Endothelial cell of umbilical vein (primary cell): ENCODE measurements at regions not wholly inside any gene's neighbourhood (a gene's known extent, or its start where the extent isn't known, plus 50 kb on each side); places are given as distances from the start of the nearest gene placed in this dataset.

Experiments
- BruUV-seq: library from RNA; stranded (reverse); fragments of 400-500 nt; replicated peaks from 2 replicates; lab custom pipeline; 2021; lab: Mats Ljungman, UMichigan
- CTCF ChIA-PET: fragments of 300-600, 350-600 bp; sonication (Branson Sonifier 250); formaldehyde crosslinking; loops from one replicate; lab custom pipeline; 2021; ENCODE audit warnings: antibody characterized with exemption, inconsistent platforms; lab: Charles Lee
- POLR2A ChIA-PET: fragments of 300-600, 350-600 bp; sonication (Branson Sonifier 250); formaldehyde crosslinking; loops from one replicate; lab custom pipeline; 2021; ENCODE audit warnings: antibody characterized with exemption, inconsistent platforms; lab: Charles Lee
- DNase-seq: peaks from one replicate; pipeline ENCODE4 v3.0.0-alpha.2; 2011; ENCODE audit warnings: low read depth, low spot score
- FAIRE-seq: peaks from 2 replicates; lab custom pipeline; 2011; peaks lifted over from hg19 to GRCh38; lab: Jason Lieb, UNC
- H2AFZ ChIP-seq: 2 replicates; pipeline ENCODE4 v1.6.0; 2012; ENCODE audit warnings: low read depth, low read length, control low read depth, inconsistent platforms
- H3K27ac ChIP-seq: 2 replicates; pipeline ENCODE4 v1.5.1; 2011; ENCODE audit warnings: low read depth, mild to moderate bottlenecking, control low read depth, low read length, moderate library complexity; ENCODE audit not compliant: insufficient read depth
- H3K27me3 ChIP-seq, 2 experiments: 2 replicates each; pipeline versions ENCODE4 v1.6.0 to v1.6.1; 2011; ENCODE audit warnings: low read length in 2 of 2, mixed read lengths in 1 of 2; ENCODE audit not compliant: control insufficient read depth in 2 of 2, insufficient read depth in 2 of 2
- H3K36me3 ChIP-seq, 2 experiments: 2 replicates in 1 of 2; 3 replicates in 1 of 2; pipeline ENCODE4 v1.5.1; 2011; ENCODE audit warnings: low read length in 2 of 2, mild to moderate bottlenecking in 1 of 2, moderate library complexity in 1 of 2; ENCODE audit not compliant: control insufficient read depth in 2 of 2, insufficient read depth in 2 of 2; ENCODE audit errors: extremely low read depth in 1 of 2
- H3K4me1 ChIP-seq: 3 replicates; pipeline ENCODE4 v1.5.1; 2011; ENCODE audit warnings: mild to moderate bottlenecking, low read length; ENCODE audit not compliant: control insufficient read depth, insufficient read depth; ENCODE audit errors: extremely low read depth
- H3K4me2 ChIP-seq: 2 replicates; pipeline ENCODE4 v1.6.1; 2011; ENCODE audit warnings: low read length, control low read depth, mixed read lengths; ENCODE audit not compliant: insufficient read depth
- H3K4me3 ChIP-seq, 3 experiments: fragments of 200-600 bp in 1 of 3; sonication (generic), shearing (Covaris generic) in 1 of 3; replicated peaks in 1 of 3; 2 replicates each; pipeline ENCODE4 v1.5.1; 2011 to 2016; ENCODE audit warnings: control low read depth in 3 of 3, low read length in 3 of 3, mild to moderate bottlenecking in 2 of 3, inconsistent platforms in 1 of 3, low read depth in 1 of 3, moderate library complexity in 1 of 3; ENCODE audit not compliant: insufficient read depth in 1 of 3
- H3K79me2 ChIP-seq: 2 replicates; pipeline ENCODE4 v1.6.0; 2012; ENCODE audit warnings: low read length, inconsistent platforms; ENCODE audit not compliant: control insufficient read depth, insufficient read depth
- H3K9ac ChIP-seq: replicated peaks from 2 replicates; pipeline ENCODE3; 2011; ENCODE audit warnings: low read length, control low read depth; ENCODE audit not compliant: insufficient read depth; ENCODE audit errors: extremely low read depth
- H3K9me1 ChIP-seq: replicated peaks from 3 replicates; pipeline ENCODE4 v1.6.0; 2011; ENCODE audit warnings: mild to moderate bottlenecking, low read length; ENCODE audit not compliant: control insufficient read depth, insufficient read depth; ENCODE audit errors: extremely low read depth
- H3K9me3 ChIP-seq: replicated peaks from 2 replicates; pipeline ENCODE4 v1.5.1; 2012; ENCODE audit warnings: low read length, inconsistent platforms; ENCODE audit not compliant: control insufficient read depth, insufficient read depth
- H4K20me1 ChIP-seq: replicated peaks from 2 replicates; pipeline ENCODE3; 2011; ENCODE audit warnings: mild to moderate bottlenecking, low read length; ENCODE audit not compliant: control insufficient read depth, insufficient read depth; ENCODE audit errors: extremely low read depth
- CTCF ChIP-seq, 2 donors: IDR thresholded peaks; 1 replicate in 1 of 2; 2 replicates in 1 of 2; pipeline ENCODE4 v1.5.1; 2011; ENCODE audit warnings: low read length in 2 of 2, mild to moderate bottlenecking in 2 of 2, moderate library complexity in 2 of 2, control low read depth in 1 of 2, inconsistent platforms in 1 of 2, low read depth in 1 of 2; ENCODE audit not compliant: insufficient read depth in 1 of 2; ENCODE audit errors: extremely low read depth in 1 of 2
- EZH2 ChIP-seq: IDR thresholded peaks from 2 replicates; pipeline ENCODE4 v1.6.1; 2012; ENCODE audit warnings: borderline replicate concordance, low read depth, mild to moderate bottlenecking, moderate library complexity, low read length, inconsistent platforms; ENCODE audit not compliant: severe bottlenecking
- FOS ChIP-seq: IDR thresholded peaks from 2 replicates; pipeline ENCODE4 v1.6.1; 2011; ENCODE audit warnings: mild to moderate bottlenecking, low read length, moderate library complexity, borderline replicate concordance; ENCODE audit not compliant: insufficient read depth
- GATA2 ChIP-seq: IDR thresholded peaks from 2 replicates; pipeline ENCODE4 v1.7.0; 2011; ENCODE audit warnings: low read depth, mild to moderate bottlenecking, moderate library complexity, mixed read lengths, low read length; ENCODE audit not compliant: insufficient read length, insufficient read depth
- JUN ChIP-seq: IDR thresholded peaks from 2 replicates; pipeline ENCODE4 v1.6.1; 2011; ENCODE audit warnings: borderline replicate concordance, low read depth; ENCODE audit not compliant: insufficient read length, insufficient read depth
- MYC ChIP-seq: IDR thresholded peaks from one replicate; pipeline ENCODE4 v1.6.1; 2011; ENCODE audit warnings: mild to moderate bottlenecking, low read depth, low read length
- POLR2A ChIP-seq: IDR thresholded peaks from 2 replicates; pipeline ENCODE4 v1.6.1; 2012; ENCODE audit warnings: low read depth, mild to moderate bottlenecking, control low read depth, low read length
- POLR2AphosphoS5 ChIP-seq: IDR thresholded peaks from 2 replicates; pipeline ENCODE4 v1.6.1; 2012; ENCODE audit warnings: low read depth, mild to moderate bottlenecking, control low read depth, low read length, moderate library complexity; ENCODE audit not compliant: insufficient read depth
- dilution Hi-C: fragments of 300-500 bp; cut with MboI; formaldehyde crosslinking; loops from one replicate; pipeline ENCODE4 v1.15.0; 2019; ENCODE audit warnings: low sequenced_read_pairs; ENCODE audit not compliant: extremely low pct_ligation_motif_present
- intact Hi-C: fragments of 100-400 bp; cut with micrococcal nuclease; formaldehyde crosslinking; loops from one replicate; pipeline ENCODE4 v1.10.0; 2022
- TF ChIP-seq, protein P1 (sequence below): IDR thresholded peaks from 2 replicates; pipeline ENCODE4 v1.6.1; 2011; ENCODE audit not compliant: insufficient read depth, insufficient read length

DNA sequence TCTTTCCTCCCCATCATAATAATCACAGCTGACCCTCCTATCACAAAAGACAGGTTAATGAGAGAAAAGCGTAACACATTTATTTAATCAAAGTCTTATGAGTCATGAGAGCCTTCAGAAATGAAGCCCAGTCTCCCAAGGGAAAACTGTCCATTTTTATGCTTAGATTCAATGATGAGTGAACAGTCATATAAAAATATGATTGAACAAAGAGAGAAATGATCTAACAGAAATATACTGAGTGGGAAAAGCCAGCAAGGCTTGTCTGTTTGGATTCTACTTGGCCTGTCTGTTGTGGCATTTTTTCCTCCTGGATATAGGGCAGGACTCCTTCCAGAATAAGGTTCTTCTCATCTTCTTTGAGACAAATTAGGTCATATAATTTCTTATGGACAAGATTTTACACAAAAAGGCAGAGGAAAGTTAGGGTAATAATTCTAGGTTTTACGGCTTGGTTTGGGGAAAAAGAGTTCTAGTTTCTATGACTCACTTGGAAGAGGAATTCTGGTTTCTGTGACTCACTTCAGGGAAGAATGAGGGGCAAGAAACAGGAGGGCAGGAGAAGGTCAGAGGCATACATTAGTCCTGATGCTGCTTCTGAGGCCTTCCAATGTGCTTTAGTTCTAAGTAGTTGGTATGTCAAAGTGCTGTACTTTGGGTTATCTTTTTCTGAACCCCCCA is 534.2 kb downstream of the ZIC1 start:
- Histone ChIP-seq H3K4me1 (peaks cover 13% of the 10 kb centered on the region), H3K4me2 (peak overlapping the region; percentile 56), H3K36me3 (no peaks in the 10 kb centered on the region), H3K27ac (peak overlapping the region; percentile 87), H3K9me3 (no peaks in the 10 kb centered on the region), H3K27me3 (no peaks in the 10 kb centered on the region), H4K20me1 (no peaks in the 10 kb centered on the region), H2AFZ (peak overlapping the region; percentile 65), H3K4me3 (no peak overlapping the region), H3K79me2 (no peaks in the 10 kb centered on the region), H3K9me1 (no peaks in the 10 kb centered on the region), H3K9ac (peak overlapping the region; percentile 59)
- BruUV-seq = TSS peak; percentile 80
- ChIA-PET CTCF (interaction anchor here (4.1 kb wide), 1 partner anchor 134 kb away, joined by 39 read pairs; no protein-coding TSS in a partner anchor), POLR2A (no interaction called here)
- TF ChIP-seq JUN (peak; percentile 89), MYC (no peak), CTCF (IDR thresholded peaks at IDR 0.05; ENCODE audit: extremely low read depth in 1 of 2, insufficient read depth in 1 of 2, low read depth in 1 of 2, low read length in 2 of 2) (no peak), FOS (peak; percentile 95), POLR2A (no peak), GATA2 (no peak), EZH2 (no peak), POLR2AphosphoS5 (peak; percentile 37)
- TF ChIP-seq, protein P1, sequence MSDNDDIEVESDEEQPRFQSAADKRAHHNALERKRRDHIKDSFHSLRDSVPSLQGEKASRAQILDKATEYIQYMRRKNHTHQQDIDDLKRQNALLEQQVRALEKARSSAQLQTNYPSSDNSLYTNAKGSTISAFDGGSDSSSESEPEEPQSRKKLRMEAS = no peak
- DNase-seq (peak; percentile 85), FAIRE-seq (peak; percentile 87)
- dilution Hi-C loops (no loop called here), intact Hi-C loops (loop anchor here (1.0 to 5.0 kb wide), 2 partner anchors 131 to 134 kb away; no protein-coding TSS in a partner anchor)
